SK-N-SH (cell line): ENCODE measurements at regions not wholly inside any gene's neighbourhood (a gene's known extent, or its start where the extent isn't known, plus 50 kb on each side); places are given as distances from the start of the nearest gene placed in this dataset.

ENCODE experiments used
- CTCF ChIA-PET: fragments of 300-600, 350-600 bp; formaldehyde crosslinking; extraction: SDS; loops from one replicate; lab custom pipeline; 2021; lab: Yijun Ruan, JAX
- POLR2A ChIA-PET: fragments of 350-600 bp; sonication (Branson Sonifier 250); formaldehyde crosslinking; extraction: SDS; loops from one replicate; lab custom pipeline; 2020; ENCODE audit warnings: antibody characterized with exemption, inconsistent platforms; lab: Yijun Ruan, JAX
- DNase-seq: peaks from one replicate; pipeline ENCODE4 v3.0.0; 2012
- H2AFZ ChIP-seq: fragments of 200-600 bp; sonication (generic); 2 replicates; pipeline ENCODE4 v1.8.1; 2016; ENCODE audit warnings: antibody characterized with exemption, mild to moderate bottlenecking, low read depth
- H3F3A ChIP-seq: fragments of 200-600 bp; sonication (generic); replicated peaks from 2 replicates; pipeline ENCODE3; 2016; ENCODE audit warnings: antibody characterized with exemption, mild to moderate bottlenecking; ENCODE audit not compliant: insufficient read depth
- H3K27ac ChIP-seq, 2 experiments: fragments of 200-500 bp in 1 of 2; fragments of 200-600 bp in 1 of 2; sonication (Bioruptor generic) in 1 of 2; sonication (generic), shearing (Covaris generic) in 1 of 2; 2 replicates each; pipeline versions ENCODE4 v1.5.1 to v1.6.1; 2014 to 2016; ENCODE audit warnings: low read depth in 2 of 2, inconsistent platforms in 1 of 2, low read length in 1 of 2, mild to moderate bottlenecking in 1 of 2, mixed read lengths in 1 of 2
- H3K27me3 ChIP-seq: fragments of 200-600 bp; sonication (generic), shearing (Covaris generic); 2 replicates; pipeline ENCODE4 v1.6.1; 2016; ENCODE audit warnings: mixed run types; ENCODE audit not compliant: insufficient read depth
- H3K36me3 ChIP-seq, 2 experiments: fragments of 200-500 bp in 1 of 2; fragments of 200-600 bp in 1 of 2; sonication (Bioruptor generic) in 1 of 2; sonication (generic) in 1 of 2; replicated peaks in 1 of 2; 2 replicates each; pipeline versions ENCODE3 to v1.5.1; 2014 to 2016; ENCODE audit warnings: low read length in 1 of 2, mild to moderate bottlenecking in 1 of 2; ENCODE audit not compliant: insufficient read depth in 2 of 2, control insufficient read depth in 1 of 2
- H3K4me1 ChIP-seq, 2 experiments: fragments of 200-500 bp in 1 of 2; fragments of 200-600 bp in 1 of 2; sonication (Bioruptor generic) in 1 of 2; sonication (generic), shearing (Covaris generic) in 1 of 2; 2 replicates each; pipeline versions ENCODE4 v1.5.1 to v1.6.1; 2014 to 2016; ENCODE audit warnings: low read depth in 1 of 2, low read length in 1 of 2, mixed run types in 1 of 2; ENCODE audit not compliant: insufficient read depth in 2 of 2, control insufficient read depth in 1 of 2
- H3K4me2 ChIP-seq: fragments of 200-600 bp; sonication (generic), shearing (Covaris generic); 2 replicates; pipeline ENCODE4 v1.6.1; 2017; ENCODE audit warnings: mixed run types
- H3K4me3 ChIP-seq, 2 experiments: fragments of 200-500 bp in 1 of 2; fragments of 200-600 bp in 1 of 2; sonication (Bioruptor generic) in 1 of 2; sonication (generic), shearing (Covaris generic) in 1 of 2; 2 replicates each; pipeline versions ENCODE4 v1.5.1 to v1.8.1; 2014 to 2016; ENCODE audit warnings: low read depth in 2 of 2, inconsistent platforms in 1 of 2, low read length in 1 of 2, mild to moderate bottlenecking in 1 of 2, mixed read lengths in 1 of 2, moderate library complexity in 1 of 2
- H3K79me2 ChIP-seq: fragments of 200-600 bp; sonication (generic); 2 replicates; pipeline ENCODE4 v1.8.1; 2017; ENCODE audit warnings: mild to moderate bottlenecking; ENCODE audit not compliant: insufficient read depth
- H3K9ac ChIP-seq: fragments of 200-600 bp; sonication (generic); 2 replicates; pipeline ENCODE4 v1.6.1; 2017; ENCODE audit warnings: mixed run types
- H3K9me2 ChIP-seq: fragments of 200-600 bp; sonication (generic); 2 replicates; pipeline ENCODE4 v1.6.1; 2017; ENCODE audit warnings: mixed run types
- H3K9me3 ChIP-seq: fragments of 200-600 bp; sonication (generic); 2 replicates; pipeline ENCODE4 v1.6.1; 2017; ENCODE audit warnings: mixed run types, mild to moderate bottlenecking, moderate library complexity
- H4K20me1 ChIP-seq: fragments of 200-600 bp; sonication (generic); 2 replicates; pipeline ENCODE4 v1.6.1; 2017; ENCODE audit warnings: mild to moderate bottlenecking, mixed run types; ENCODE audit not compliant: insufficient read depth
- CHD2 ChIP-seq: fragments of 150-350 bp; IDR thresholded peaks from 2 replicates; pipeline ENCODE4 v1.6.1; 2018; ENCODE audit warnings: low read length; ENCODE audit not compliant: partially characterized antibody
- ELF1 ChIP-seq: IDR thresholded peaks from 2 replicates; pipeline ENCODE4 v1.4.0; 2012
- FOXM1 ChIP-seq: IDR thresholded peaks from 2 replicates; pipeline ENCODE4 v1.4.0; 2012; ENCODE audit warnings: low read depth, mild to moderate bottlenecking
- MEF2A ChIP-seq: IDR thresholded peaks from 2 replicates; pipeline ENCODE4 v1.4.0; 2012; ENCODE audit warnings: low read depth, borderline replicate concordance
- RFX5 ChIP-seq: IDR thresholded peaks from 2 replicates; pipeline ENCODE4 v1.6.1; 2012; ENCODE audit warnings: mild to moderate bottlenecking, improper control_type of control experiment, low read length
- TCF12 ChIP-seq: IDR thresholded peaks from 2 replicates; pipeline ENCODE4 v1.4.0; 2012
- TEAD4 ChIP-seq: IDR thresholded peaks from 2 replicates; pipeline ENCODE4 v1.4.0; 2012; ENCODE audit warnings: mild to moderate bottlenecking, borderline replicate concordance; ENCODE audit not compliant: insufficient read depth
- YY1 ChIP-seq: IDR thresholded peaks from 2 replicates; pipeline ENCODE4 v1.4.0; 2012; ENCODE audit warnings: low read depth, mild to moderate bottlenecking
- WGBS: methylation state at CpG from one replicate; pipeline ENCODE4 v1.1.6; 2017; ENCODE audit warnings: low lambda C conversion rate; 5-methylcytosine and 5-hydroxymethylcytosine counted together
- TF ChIP-seq, protein P1 (sequence below): fragments of 200-600 bp; sonication (generic); IDR thresholded peaks from 2 replicates; pipeline ENCODE4 v1.6.1; 2017; ENCODE audit warnings: antibody characterized with exemption, mild to moderate bottlenecking, moderate library complexity
- TF ChIP-seq, protein P2 (sequence below): fragments of 150-350 bp; IDR thresholded peaks from 2 replicates; pipeline ENCODE4 v1.6.1; 2016; ENCODE audit warnings: mild to moderate bottlenecking, low read depth, low read length
- TF ChIP-seq, protein P3 (sequence below): IDR thresholded peaks from 2 replicates; pipeline ENCODE4 v1.6.1; 2012; ENCODE audit warnings: mild to moderate bottlenecking, low read depth, low read length, moderate library complexity
- TF ChIP-seq, protein P4 (sequence below): IDR thresholded peaks from 2 replicates; pipeline ENCODE4; 2012
- TF ChIP-seq, protein P5 (sequence below): fragments of 150-350 bp; IDR thresholded peaks from 2 replicates; pipeline ENCODE4 v1.6.1; 2017; ENCODE audit warnings: antibody characterized with exemption, low read length, low read depth, borderline replicate concordance

DNA sequence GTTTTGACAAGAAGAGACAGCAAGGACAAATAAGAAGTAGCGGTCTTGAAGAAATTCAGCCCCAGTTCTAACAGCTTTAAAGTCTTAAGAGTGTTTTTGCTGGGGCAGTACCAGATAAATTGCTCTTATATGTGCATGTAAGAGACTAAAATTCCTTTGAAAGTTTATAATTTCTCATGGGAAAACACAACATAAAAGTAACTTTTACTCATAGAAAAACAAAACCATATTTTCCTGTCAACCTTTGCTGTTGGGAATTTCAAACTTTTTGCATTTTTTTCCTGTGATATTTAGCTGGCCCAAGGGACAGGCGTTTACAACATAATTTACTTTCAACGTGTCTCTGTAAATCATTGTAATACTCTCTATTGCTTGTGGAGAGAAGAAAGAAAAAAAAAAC, 767.8 kb upstream of the ZEB2 start:
- no peak overlapping the region for H2AFZ ChIP-seq
- H3K36me3 ChIP-seq = no peaks in the 10 kb centered on the region
- H3K9ac ChIP-seq = no peak overlapping the region
- no peaks in the 10 kb centered on the region for H3K9me3 ChIP-seq
- TF ChIP-seq FOXM1 (no peak), TCF12 (no peak), ELF1 (no peak), CHD2 (no peak), TEAD4 (no peak), RFX5 (no peak), YY1 (no peak), MEF2A (no peak)
- TF ChIP-seq, protein P1, sequence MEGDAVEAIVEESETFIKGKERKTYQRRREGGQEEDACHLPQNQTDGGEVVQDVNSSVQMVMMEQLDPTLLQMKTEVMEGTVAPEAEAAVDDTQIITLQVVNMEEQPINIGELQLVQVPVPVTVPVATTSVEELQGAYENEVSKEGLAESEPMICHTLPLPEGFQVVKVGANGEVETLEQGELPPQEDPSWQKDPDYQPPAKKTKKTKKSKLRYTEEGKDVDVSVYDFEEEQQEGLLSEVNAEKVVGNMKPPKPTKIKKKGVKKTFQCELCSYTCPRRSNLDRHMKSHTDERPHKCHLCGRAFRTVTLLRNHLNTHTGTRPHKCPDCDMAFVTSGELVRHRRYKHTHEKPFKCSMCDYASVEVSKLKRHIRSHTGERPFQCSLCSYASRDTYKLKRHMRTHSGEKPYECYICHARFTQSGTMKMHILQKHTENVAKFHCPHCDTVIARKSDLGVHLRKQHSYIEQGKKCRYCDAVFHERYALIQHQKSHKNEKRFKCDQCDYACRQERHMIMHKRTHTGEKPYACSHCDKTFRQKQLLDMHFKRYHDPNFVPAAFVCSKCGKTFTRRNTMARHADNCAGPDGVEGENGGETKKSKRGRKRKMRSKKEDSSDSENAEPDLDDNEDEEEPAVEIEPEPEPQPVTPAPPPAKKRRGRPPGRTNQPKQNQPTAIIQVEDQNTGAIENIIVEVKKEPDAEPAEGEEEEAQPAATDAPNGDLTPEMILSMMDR = no peak
- TF ChIP-seq, protein P2, sequence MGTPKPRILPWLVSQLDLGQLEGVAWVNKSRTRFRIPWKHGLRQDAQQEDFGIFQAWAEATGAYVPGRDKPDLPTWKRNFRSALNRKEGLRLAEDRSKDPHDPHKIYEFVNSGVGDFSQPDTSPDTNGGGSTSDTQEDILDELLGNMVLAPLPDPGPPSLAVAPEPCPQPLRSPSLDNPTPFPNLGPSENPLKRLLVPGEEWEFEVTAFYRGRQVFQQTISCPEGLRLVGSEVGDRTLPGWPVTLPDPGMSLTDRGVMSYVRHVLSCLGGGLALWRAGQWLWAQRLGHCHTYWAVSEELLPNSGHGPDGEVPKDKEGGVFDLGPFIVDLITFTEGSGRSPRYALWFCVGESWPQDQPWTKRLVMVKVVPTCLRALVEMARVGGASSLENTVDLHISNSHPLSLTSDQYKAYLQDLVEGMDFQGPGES = no peak
- TF ChIP-seq, protein P3, sequence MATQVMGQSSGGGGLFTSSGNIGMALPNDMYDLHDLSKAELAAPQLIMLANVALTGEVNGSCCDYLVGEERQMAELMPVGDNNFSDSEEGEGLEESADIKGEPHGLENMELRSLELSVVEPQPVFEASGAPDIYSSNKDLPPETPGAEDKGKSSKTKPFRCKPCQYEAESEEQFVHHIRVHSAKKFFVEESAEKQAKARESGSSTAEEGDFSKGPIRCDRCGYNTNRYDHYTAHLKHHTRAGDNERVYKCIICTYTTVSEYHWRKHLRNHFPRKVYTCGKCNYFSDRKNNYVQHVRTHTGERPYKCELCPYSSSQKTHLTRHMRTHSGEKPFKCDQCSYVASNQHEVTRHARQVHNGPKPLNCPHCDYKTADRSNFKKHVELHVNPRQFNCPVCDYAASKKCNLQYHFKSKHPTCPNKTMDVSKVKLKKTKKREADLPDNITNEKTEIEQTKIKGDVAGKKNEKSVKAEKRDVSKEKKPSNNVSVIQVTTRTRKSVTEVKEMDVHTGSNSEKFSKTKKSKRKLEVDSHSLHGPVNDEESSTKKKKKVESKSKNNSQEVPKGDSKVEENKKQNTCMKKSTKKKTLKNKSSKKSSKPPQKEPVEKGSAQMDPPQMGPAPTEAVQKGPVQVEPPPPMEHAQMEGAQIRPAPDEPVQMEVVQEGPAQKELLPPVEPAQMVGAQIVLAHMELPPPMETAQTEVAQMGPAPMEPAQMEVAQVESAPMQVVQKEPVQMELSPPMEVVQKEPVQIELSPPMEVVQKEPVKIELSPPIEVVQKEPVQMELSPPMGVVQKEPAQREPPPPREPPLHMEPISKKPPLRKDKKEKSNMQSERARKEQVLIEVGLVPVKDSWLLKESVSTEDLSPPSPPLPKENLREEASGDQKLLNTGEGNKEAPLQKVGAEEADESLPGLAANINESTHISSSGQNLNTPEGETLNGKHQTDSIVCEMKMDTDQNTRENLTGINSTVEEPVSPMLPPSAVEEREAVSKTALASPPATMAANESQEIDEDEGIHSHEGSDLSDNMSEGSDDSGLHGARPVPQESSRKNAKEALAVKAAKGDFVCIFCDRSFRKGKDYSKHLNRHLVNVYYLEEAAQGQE = no peak
- TF ChIP-seq, protein P4, sequence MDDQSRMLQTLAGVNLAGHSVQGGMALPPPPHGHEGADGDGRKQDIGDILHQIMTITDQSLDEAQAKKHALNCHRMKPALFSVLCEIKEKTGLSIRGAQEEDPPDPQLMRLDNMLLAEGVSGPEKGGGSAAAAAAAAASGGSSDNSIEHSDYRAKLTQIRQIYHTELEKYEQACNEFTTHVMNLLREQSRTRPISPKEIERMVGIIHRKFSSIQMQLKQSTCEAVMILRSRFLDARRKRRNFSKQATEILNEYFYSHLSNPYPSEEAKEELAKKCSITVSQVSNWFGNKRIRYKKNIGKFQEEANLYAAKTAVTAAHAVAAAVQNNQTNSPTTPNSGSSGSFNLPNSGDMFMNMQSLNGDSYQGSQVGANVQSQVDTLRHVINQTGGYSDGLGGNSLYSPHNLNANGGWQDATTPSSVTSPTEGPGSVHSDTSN = no peak
- TF ChIP-seq, protein P5, sequence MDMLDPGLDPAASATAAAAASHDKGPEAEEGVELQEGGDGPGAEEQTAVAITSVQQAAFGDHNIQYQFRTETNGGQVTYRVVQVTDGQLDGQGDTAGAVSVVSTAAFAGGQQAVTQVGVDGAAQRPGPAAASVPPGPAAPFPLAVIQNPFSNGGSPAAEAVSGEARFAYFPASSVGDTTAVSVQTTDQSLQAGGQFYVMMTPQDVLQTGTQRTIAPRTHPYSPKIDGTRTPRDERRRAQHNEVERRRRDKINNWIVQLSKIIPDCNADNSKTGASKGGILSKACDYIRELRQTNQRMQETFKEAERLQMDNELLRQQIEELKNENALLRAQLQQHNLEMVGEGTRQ = no peak
- H3K79me2 ChIP-seq = no peaks in the 10 kb centered on the region
- H3K4me2 ChIP-seq = no peak overlapping the region
- ChIA-PET CTCF (no interaction called here), POLR2A (no interaction called here)
- no peaks in the 10 kb centered on the region; a peak in 1 of 4 replicates for H3K4me1 ChIP-seq
- H3F3A ChIP-seq = peaks cover 3% of the 10 kb centered on the region
- no peaks in the 10 kb centered on the region for H3K27me3 ChIP-seq
- H3K4me3 ChIP-seq = no peak overlapping the region
- H3K27ac ChIP-seq = no peak overlapping the region
- H3K9me2 ChIP-seq = no peaks in the 10 kb centered on the region
- H4K20me1 ChIP-seq = no peaks in the 10 kb centered on the region
- DNase-seq = no peak
- 78% methylated on average over 3 of the region's 3 CpGs for WGBS
